ENCODE measurements at regions not wholly inside any gene's neighbourhood (a gene's known extent, or its start where the extent isn't known, plus 50 kb on each side); places are given as distances from the start of the nearest gene placed in this dataset.

- Histone ChIP-seq H3K36me3 (ENCODE audit: low read depth, low read length) (no peaks in the 10 kb centered on the region), H2AFZ (ENCODE audit: low read length) (no peak overlapping the region), H3K27me3 (ENCODE audit: low read length) (no peaks in the 10 kb centered on the region), H3K9me2 (replicated peaks; ENCODE audit: low read length) (no peaks in the 10 kb centered on the region), H3K4me1 (ENCODE audit: insufficient read depth, low read length) (no peaks in the 10 kb centered on the region), H3K4me2 (ENCODE audit: low read length) (no peak overlapping the region), H3K9ac (ENCODE audit: low read length) (no peak overlapping the region), H3K4me3 (ENCODE audit: low read length) (no peak overlapping the region), H3K9me3 (ENCODE audit: low read length) (no peaks in the 10 kb centered on the region), H3K27ac (ENCODE audit: low read length) (no peak overlapping the region), H4K20me1 (ENCODE audit: low read length) (no peaks in the 10 kb centered on the region), H3K79me2 (ENCODE audit: low read length) (no peaks in the 10 kb centered on the region), H3F3A (ENCODE audit: low read length, unreplicated experiment) (no peaks in the 10 kb centered on the region)
- ATAC-seq (no peak), DNase-seq (no peak)
- intact Hi-C loops (cut with micrococcal nuclease) = no loop called here
- no TSS peak for BruUV-seq (replicated peaks)
- CTCF ChIA-PET = no interaction called here
- POLR2A ChIA-PET (ENCODE audit: unreplicated experiment) = no interaction called here
- TF ChIP-seq EZH2 (IDR thresholded peaks at IDR 0.05; ENCODE audit: low read length, unreplicated experiment) (no peak), EZH2phosphoT487 (IDR thresholded peaks at IDR 0.05; ENCODE audit: borderline replicate concordance, low read length) (no peak), CTCF (conservative IDR thresholded peaks at IDR 0.05; ENCODE audit: low read depth, low read length) (no peak)
These were observed 217.7 kb upstream of the TMEFF2 start for GRCh38 chr2:192412394-192412793.

- no TSS peak for BruUV-seq (replicated peaks)
- TF ChIP-seq EZH2 (IDR thresholded peaks at IDR 0.05; ENCODE audit: low read length, unreplicated experiment) (no peak), CTCF (conservative IDR thresholded peaks at IDR 0.05; ENCODE audit: low read depth, low read length) (no peak), EZH2phosphoT487 (IDR thresholded peaks at IDR 0.05; ENCODE audit: borderline replicate concordance, low read length) (no peak)
- intact Hi-C loops (cut with micrococcal nuclease) = no loop called here
- no peak for ATAC-seq
- H3K4me1 ChIP-seq (ENCODE audit: insufficient read depth, low read length) = no peaks in the 10 kb centered on the region
- DNase-seq = no peak
- no peak overlapping the region for H2AFZ ChIP-seq (ENCODE audit: low read length)
- no peaks in the 10 kb centered on the region for H4K20me1 ChIP-seq (ENCODE audit: low read length)
- no peak overlapping the region for H3K4me2 ChIP-seq (ENCODE audit: low read length)
- no peak overlapping the region for H3K27ac ChIP-seq (ENCODE audit: low read length)
- no peak overlapping the region for H3K9ac ChIP-seq (ENCODE audit: low read length)
- no peaks in the 10 kb centered on the region for H3F3A ChIP-seq (ENCODE audit: low read length, unreplicated experiment)
- H3K9me3 ChIP-seq (ENCODE audit: low read length) = no peaks in the 10 kb centered on the region
- no peaks in the 10 kb centered on the region for H3K79me2 ChIP-seq (ENCODE audit: low read length)
- H3K4me3 ChIP-seq (ENCODE audit: low read length) = no peak overlapping the region
- H3K36me3 ChIP-seq (ENCODE audit: low read depth, low read length) = no peaks in the 10 kb centered on the region
- POLR2A ChIA-PET (ENCODE audit: unreplicated experiment) = no interaction called here
- no peaks in the 10 kb centered on the region for H3K27me3 ChIP-seq (ENCODE audit: low read length)
- CTCF ChIA-PET = interaction anchor here (0.6 kb wide), 1 partner anchor 410 kb away, joined by 3 read pairs; no protein-coding TSS in a partner anchor
- H3K9me2 ChIP-seq (replicated peaks; ENCODE audit: low read length) = no peaks in the 10 kb centered on the region
These were observed 217.0 kb upstream of the TMEFF2 start for GRCh38 chr2:192411755-192412154.

- Histone ChIP-seq H3K4me3 (ENCODE audit: low read length) (no peak overlapping the region), H3K36me3 (ENCODE audit: low read depth, low read length) (no peaks in the 10 kb centered on the region), H3K27me3 (ENCODE audit: low read length) (no peaks in the 10 kb centered on the region), H3K27ac (ENCODE audit: low read length) (no peak overlapping the region), H3K9ac (ENCODE audit: low read length) (no peak overlapping the region), H3K4me2 (ENCODE audit: low read length) (no peak overlapping the region), H3K79me2 (ENCODE audit: low read length) (no peaks in the 10 kb centered on the region), H3F3A (ENCODE audit: low read length, unreplicated experiment) (no peaks in the 10 kb centered on the region), H2AFZ (ENCODE audit: low read length) (no peak overlapping the region), H4K20me1 (ENCODE audit: low read length) (no peaks in the 10 kb centered on the region), H3K9me2 (replicated peaks; ENCODE audit: low read length) (no peaks in the 10 kb centered on the region), H3K9me3 (ENCODE audit: low read length) (no peaks in the 10 kb centered on the region), H3K4me1 (ENCODE audit: insufficient read depth, low read length) (no peaks in the 10 kb centered on the region)
- ATAC-seq (no peak), DNase-seq (no peak)
- TF ChIP-seq CTCF (conservative IDR thresholded peaks at IDR 0.05; ENCODE audit: low read depth, low read length) (no peak), EZH2 (IDR thresholded peaks at IDR 0.05; ENCODE audit: low read length, unreplicated experiment) (no peak), EZH2phosphoT487 (IDR thresholded peaks at IDR 0.05; ENCODE audit: borderline replicate concordance, low read length) (no peak)
- CTCF ChIA-PET = no interaction called here
- POLR2A ChIA-PET (ENCODE audit: unreplicated experiment) = no interaction called here
- intact Hi-C loops (cut with micrococcal nuclease) = no loop called here
- no TSS peak for BruUV-seq (replicated peaks)
These were observed 215.6 kb upstream of the TMEFF2 start for GRCh38 chr2:192410319-192410718.
